Fibroblast of lung (primary cell): ENCODE measurements at regions not wholly inside any gene's neighbourhood (a gene's known extent, or its start where the extent isn't known, plus 50 kb on each side); places are given as distances from the start of the nearest gene placed in this dataset.

Experiments used
- DNase-seq, 2 donors: peaks; one replicate each; pipeline versions ENCODE4 v3.0.0 to v3.0.0-alpha.2; 2010; ENCODE audit warnings: low read depth in 2 of 2
- H2AFZ ChIP-seq: 2 replicates; pipeline ENCODE4 v1.5.1; 2012; ENCODE audit warnings: low read length, control low read depth, inconsistent platforms
- H3K27ac ChIP-seq: 2 replicates; pipeline ENCODE4 v1.5.1; 2011; ENCODE audit warnings: low read length, control low read depth; ENCODE audit not compliant: insufficient read depth
- H3K27me3 ChIP-seq: 2 replicates; pipeline ENCODE4 v1.5.1; 2011; ENCODE audit warnings: mild to moderate bottlenecking, low read length; ENCODE audit not compliant: control insufficient read depth, insufficient read depth
- H3K36me3 ChIP-seq: 2 replicates; pipeline ENCODE4 v1.5.1; 2011; ENCODE audit warnings: low read length; ENCODE audit not compliant: control insufficient read depth, insufficient read depth
- H3K4me1 ChIP-seq: 2 replicates; pipeline ENCODE4 v1.5.1; 2011; ENCODE audit warnings: low read length; ENCODE audit not compliant: control insufficient read depth, insufficient read depth; ENCODE audit errors: extremely low read depth
- H3K4me2 ChIP-seq: 2 replicates; pipeline ENCODE4 v1.5.1; 2011; ENCODE audit warnings: low read length, control low read depth; ENCODE audit not compliant: insufficient read depth; ENCODE audit errors: extremely low read depth
- H3K4me3 ChIP-seq, 4 experiments: fragments of 200-600 bp in 1 of 4; sonication (generic) in 1 of 4; replicated peaks in 1 of 4; 2 replicates each; pipeline ENCODE4 v1.5.1; 2011 to 2016; ENCODE audit warnings: low read length in 4 of 4, low read depth in 3 of 4, mild to moderate bottlenecking in 3 of 4, control low read depth in 2 of 4, inconsistent platforms in 1 of 4, mixed read lengths in 1 of 4; ENCODE audit not compliant: insufficient read depth in 1 of 4; ENCODE audit errors: control extremely low read depth in 1 of 4
- H3K79me2 ChIP-seq: 2 replicates; pipeline ENCODE4 v1.5.1; 2012; ENCODE audit warnings: mild to moderate bottlenecking, low read length, inconsistent platforms; ENCODE audit not compliant: control insufficient read depth, insufficient read depth
- H3K9ac ChIP-seq: 2 replicates; pipeline ENCODE4 v1.5.1; 2011; ENCODE audit warnings: mild to moderate bottlenecking, low read length, control low read depth; ENCODE audit not compliant: insufficient read depth
- H3K9me3 ChIP-seq: 2 replicates; pipeline ENCODE4 v1.5.1; 2012; ENCODE audit warnings: low read depth, low read length; ENCODE audit not compliant: control insufficient read depth, insufficient read depth
- H4K20me1 ChIP-seq: 2 replicates; pipeline ENCODE4 v1.5.1; 2011; ENCODE audit warnings: low read length; ENCODE audit not compliant: control insufficient read depth, insufficient read depth; ENCODE audit errors: extremely low read depth
- CTCF ChIP-seq, 2 donors: IDR thresholded peaks in 1 of 2; conservative IDR thresholded peaks in 1 of 2; 1 replicate in 1 of 2; 2 replicates in 1 of 2; pipeline ENCODE4 v1.5.1; 2011 to 2012; ENCODE audit warnings: low read length in 2 of 2, control low read depth in 1 of 2, inconsistent platforms in 1 of 2, low read depth in 1 of 2, mild to moderate bottlenecking in 1 of 2
- EZH2 ChIP-seq: IDR thresholded peaks from 2 replicates; pipeline ENCODE4 v1.5.1; 2012; ENCODE audit warnings: low read length, control low read depth, mild to moderate bottlenecking; ENCODE audit errors: missing control alignments

DNA sequence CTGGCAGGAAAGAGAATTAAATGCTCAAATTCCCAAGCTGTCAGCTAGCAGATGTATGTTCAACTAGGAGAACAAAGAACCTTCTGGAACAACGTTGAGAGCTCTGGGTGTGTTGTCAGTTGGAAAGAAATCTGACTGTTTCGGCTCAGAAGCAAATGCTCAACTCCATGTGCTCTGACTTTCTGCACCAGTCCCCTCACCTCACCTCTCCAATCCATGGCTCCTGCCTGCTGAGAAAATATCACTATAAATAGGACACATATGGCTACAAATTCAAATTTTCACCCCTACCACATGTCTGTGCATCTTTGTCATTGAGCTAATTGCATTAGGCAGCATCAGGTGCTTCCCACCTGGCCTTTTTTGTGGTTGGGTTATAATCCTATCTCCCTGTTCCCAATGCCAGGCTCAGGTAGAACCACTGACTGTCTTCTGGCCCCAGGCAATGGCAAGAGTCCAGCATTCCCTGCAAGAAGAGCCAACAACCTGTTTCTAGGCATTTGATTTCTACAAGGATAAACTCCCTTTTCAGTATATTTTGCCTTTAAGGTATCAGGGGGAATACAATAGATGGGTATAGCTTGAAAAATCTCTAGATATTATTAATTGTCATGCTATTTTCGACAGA is 142.6 kb upstream of the LSM8 start:
- Histone ChIP-seq H3K4me1 (no peaks in the 10 kb centered on the region), H3K9me3 (no peaks in the 10 kb centered on the region), H3K79me2 (no peaks in the 10 kb centered on the region), H3K4me2 (no peak overlapping the region), H3K27ac (no peak overlapping the region), H3K4me3 (no peak overlapping the region), H3K27me3 (no peaks in the 10 kb centered on the region), H2AFZ (no peak overlapping the region), H3K36me3 (no peaks in the 10 kb centered on the region), H3K9ac (no peak overlapping the region), H4K20me1 (no peaks in the 10 kb centered on the region)
- no peak for DNase-seq
- TF ChIP-seq EZH2 (no peak), CTCF (conservative IDR thresholded peaks at IDR 0.05 in 1 of 2, IDR thresholded peaks at IDR 0.05 in 1 of 2; ENCODE audit: low read depth in 1 of 2, low read length in 2 of 2) (no peak)

- Histone ChIP-seq H2AFZ (no peak overlapping the region), H3K27me3 (no peaks in the 10 kb centered on the region), H3K9me3 (no peaks in the 10 kb centered on the region), H3K36me3 (no peaks in the 10 kb centered on the region), H3K4me2 (no peak overlapping the region), H3K9ac (no peak overlapping the region), H3K4me1 (no peaks in the 10 kb centered on the region), H4K20me1 (no peaks in the 10 kb centered on the region), H3K27ac (no peak overlapping the region), H3K79me2 (no peaks in the 10 kb centered on the region), H3K4me3 (no peak overlapping the region)
- TF ChIP-seq EZH2, result no peak
- TF ChIP-seq CTCF (conservative IDR thresholded peaks at IDR 0.05 in 1 of 2, IDR thresholded peaks at IDR 0.05 in 1 of 2; ENCODE audit: low read depth in 1 of 2, low read length in 2 of 2), result no peak
- no peak for DNase-seq
Measured at GRCh38 chr7:118045629-118046028, 138.3 kb upstream of the LSM8 start.

DNA sequence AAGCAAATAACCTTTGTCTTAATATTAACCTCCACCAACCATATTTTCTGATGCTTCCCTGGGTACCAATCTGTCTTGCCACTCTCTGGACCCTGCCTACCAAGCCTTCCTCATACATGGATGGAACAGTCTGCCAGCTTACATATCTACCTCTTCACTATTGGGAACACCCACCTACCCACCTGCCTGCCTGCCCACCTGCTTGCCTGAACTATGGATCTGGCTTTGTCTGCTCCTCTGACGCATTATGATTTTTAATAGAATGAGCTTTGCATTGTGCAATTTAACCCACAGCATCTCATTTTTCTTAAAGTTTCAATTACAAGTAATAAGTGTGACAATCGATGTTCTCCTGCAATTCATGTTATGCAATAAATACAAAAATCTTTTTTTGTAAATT is 137.9 kb upstream of the LSM8 start:
- Histone ChIP-seq H3K79me2 (no peaks in the 10 kb centered on the region), H3K9ac (no peak overlapping the region), H3K36me3 (no peaks in the 10 kb centered on the region), H3K9me3 (no peaks in the 10 kb centered on the region), H3K4me2 (no peak overlapping the region), H3K4me3 (no peak overlapping the region), H3K27ac (no peak overlapping the region), H2AFZ (no peak overlapping the region), H3K4me1 (no peaks in the 10 kb centered on the region), H3K27me3 (no peaks in the 10 kb centered on the region), H4K20me1 (no peaks in the 10 kb centered on the region)
- TF ChIP-seq EZH2 (no peak), CTCF (conservative IDR thresholded peaks at IDR 0.05 in 1 of 2, IDR thresholded peaks at IDR 0.05 in 1 of 2; ENCODE audit: low read depth in 1 of 2, low read length in 2 of 2) (no peak)
- DNase-seq, result no peak
